ENCODE measurements at regions not wholly inside any gene's neighbourhood (a gene's known extent, or its start where the extent isn't known, plus 50 kb on each side); places are given as distances from the start of the nearest gene placed in this dataset.

- no peaks in the 10 kb centered on the region for H3K4me1 ChIP-seq (ENCODE audit: control insufficient read depth in 5 of 5, insufficient read depth in 5 of 5, low read length in 5 of 5)
- 90 to 92% methylated on average over 3 of the region's 3 CpGs for WGBS, 2 donors
- H3K4me3 ChIP-seq = no peak overlapping the region
- no peaks in the 10 kb centered on the region for H3K9me3 ChIP-seq (ENCODE audit: control insufficient read depth in 4 of 4, insufficient read depth in 3 of 4, low read length in 3 of 4)
- no peak overlapping the region for H3K27ac ChIP-seq (ENCODE audit: low read depth in 1 of 2, low read length in 1 of 2)
- no peaks in the 10 kb centered on the region for H3K27me3 ChIP-seq (ENCODE audit: control insufficient read depth in 3 of 3, insufficient read depth in 3 of 3, low read length in 2 of 3)
- no peaks in the 10 kb centered on the region for H3K36me3 ChIP-seq (ENCODE audit: control insufficient read depth in 4 of 4, insufficient read depth in 4 of 4, low read length in 4 of 4)
- ATAC-seq (ENCODE audit: insufficient read depth, low FRiP score) = no peak
- H3K9ac ChIP-seq (ENCODE audit: insufficient read depth in 1 of 2, low read length in 2 of 2) = no peak overlapping the region
- no peak for DNase-seq
- TF ChIP-seq, protein P1, sequence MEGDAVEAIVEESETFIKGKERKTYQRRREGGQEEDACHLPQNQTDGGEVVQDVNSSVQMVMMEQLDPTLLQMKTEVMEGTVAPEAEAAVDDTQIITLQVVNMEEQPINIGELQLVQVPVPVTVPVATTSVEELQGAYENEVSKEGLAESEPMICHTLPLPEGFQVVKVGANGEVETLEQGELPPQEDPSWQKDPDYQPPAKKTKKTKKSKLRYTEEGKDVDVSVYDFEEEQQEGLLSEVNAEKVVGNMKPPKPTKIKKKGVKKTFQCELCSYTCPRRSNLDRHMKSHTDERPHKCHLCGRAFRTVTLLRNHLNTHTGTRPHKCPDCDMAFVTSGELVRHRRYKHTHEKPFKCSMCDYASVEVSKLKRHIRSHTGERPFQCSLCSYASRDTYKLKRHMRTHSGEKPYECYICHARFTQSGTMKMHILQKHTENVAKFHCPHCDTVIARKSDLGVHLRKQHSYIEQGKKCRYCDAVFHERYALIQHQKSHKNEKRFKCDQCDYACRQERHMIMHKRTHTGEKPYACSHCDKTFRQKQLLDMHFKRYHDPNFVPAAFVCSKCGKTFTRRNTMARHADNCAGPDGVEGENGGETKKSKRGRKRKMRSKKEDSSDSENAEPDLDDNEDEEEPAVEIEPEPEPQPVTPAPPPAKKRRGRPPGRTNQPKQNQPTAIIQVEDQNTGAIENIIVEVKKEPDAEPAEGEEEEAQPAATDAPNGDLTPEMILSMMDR (IDR thresholded peaks at IDR 0.05; ENCODE audit: control extremely low read depth, extremely low read depth) = no peak
Measured at GRCh38 chr6:22218410-22218809, 78.4 kb downstream of the PRL start.

- Histone ChIP-seq H3K4me3 (no peak overlapping the region), H3K4me1 (ENCODE audit: control insufficient read depth in 5 of 5, insufficient read depth in 5 of 5, low read length in 5 of 5) (no peaks in the 10 kb centered on the region), H3K9me3 (ENCODE audit: control insufficient read depth in 4 of 4, insufficient read depth in 3 of 4, low read length in 3 of 4) (no peaks in the 10 kb centered on the region), H3K9ac (ENCODE audit: insufficient read depth in 1 of 2, low read length in 2 of 2) (no peak overlapping the region), H3K27me3 (ENCODE audit: control insufficient read depth in 3 of 3, insufficient read depth in 3 of 3, low read length in 2 of 3) (no peaks in the 10 kb centered on the region), H3K27ac (ENCODE audit: low read depth in 1 of 2, low read length in 1 of 2) (no peak overlapping the region), H3K36me3 (ENCODE audit: control insufficient read depth in 4 of 4, insufficient read depth in 4 of 4, low read length in 4 of 4) (no peaks in the 10 kb centered on the region)
- TF ChIP-seq, protein P1 (IDR thresholded peaks at IDR 0.05; ENCODE audit: control extremely low read depth, extremely low read depth) = no peak
- ATAC-seq (ENCODE audit: insufficient read depth, low FRiP score) (no peak), DNase-seq (no peak)
- 76 to 82% methylated on average over 6 of the region's 6 CpGs for WGBS, 2 donors
Measured at GRCh38 chr6:22219925-22220324, 76.9 kb downstream of the PRL start.

DNA sequence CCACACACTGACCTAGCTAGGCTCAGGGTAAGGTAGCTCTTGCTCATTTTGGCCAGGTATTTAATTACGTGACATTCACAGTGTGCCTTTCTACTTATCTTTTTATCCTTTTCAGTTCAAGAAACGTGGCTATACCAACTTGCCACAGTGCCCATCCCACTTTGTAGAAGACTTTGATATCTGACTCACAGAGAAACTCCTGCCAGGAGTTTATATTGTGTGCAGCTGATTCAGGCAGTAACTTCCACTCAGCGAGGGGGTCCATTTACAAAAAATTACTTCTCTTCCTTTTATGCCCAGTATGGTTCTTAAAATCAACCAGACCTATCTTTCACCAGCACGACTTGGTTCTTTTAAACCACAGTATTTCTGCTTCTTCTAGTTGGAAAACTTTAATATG, 75.6 kb downstream of the PRL start:
- no peaks in the 10 kb centered on the region for H3K27me3 ChIP-seq (ENCODE audit: control insufficient read depth in 3 of 3, insufficient read depth in 3 of 3, low read length in 2 of 3)
- no peak for ATAC-seq (ENCODE audit: insufficient read depth, low FRiP score)
- DNase-seq = no peak
- TF ChIP-seq, protein P1 (IDR thresholded peaks at IDR 0.05; ENCODE audit: control extremely low read depth, extremely low read depth) = no peak
- no peak overlapping the region for H3K27ac ChIP-seq (ENCODE audit: low read depth in 1 of 2, low read length in 1 of 2)
- no peaks in the 10 kb centered on the region for H3K36me3 ChIP-seq (ENCODE audit: control insufficient read depth in 4 of 4, insufficient read depth in 4 of 4, low read length in 4 of 4)
- H3K9me3 ChIP-seq (ENCODE audit: control insufficient read depth in 4 of 4, insufficient read depth in 3 of 4, low read length in 3 of 4) = no peaks in the 10 kb centered on the region
- no peak overlapping the region for H3K4me3 ChIP-seq
- WGBS, 2 donors = 81 to 90% methylated on average over 4 of the region's 4 CpGs
- no peaks in the 10 kb centered on the region for H3K4me1 ChIP-seq (ENCODE audit: control insufficient read depth in 5 of 5, insufficient read depth in 5 of 5, low read length in 5 of 5)
- no peak overlapping the region for H3K9ac ChIP-seq (ENCODE audit: insufficient read depth in 1 of 2, low read length in 2 of 2)

DNA sequence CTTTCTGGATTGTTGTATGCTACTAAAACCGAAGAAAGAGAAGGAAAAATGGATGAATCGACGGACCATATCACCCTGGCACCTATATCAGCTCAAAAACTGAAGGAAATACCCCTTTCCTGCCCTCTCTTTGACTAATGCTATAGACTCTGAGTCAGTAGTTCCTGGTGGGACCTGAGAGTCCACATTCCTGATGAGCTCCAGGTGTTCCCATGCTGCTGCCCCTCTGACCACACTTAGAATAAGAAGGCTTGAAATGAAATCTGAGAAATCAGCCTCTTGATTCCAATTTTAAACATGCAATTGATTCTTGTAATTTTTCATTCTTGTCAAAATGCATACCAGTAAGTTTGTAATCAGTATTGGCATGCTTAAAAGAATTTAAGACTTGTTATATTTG, 75.2 kb downstream of the PRL start:
- Histone ChIP-seq H3K27ac (ENCODE audit: low read depth in 1 of 2, low read length in 1 of 2) (no peak overlapping the region), H3K9me3 (ENCODE audit: control insufficient read depth in 4 of 4, insufficient read depth in 3 of 4, low read length in 3 of 4) (no peaks in the 10 kb centered on the region), H3K36me3 (ENCODE audit: control insufficient read depth in 4 of 4, insufficient read depth in 4 of 4, low read length in 4 of 4) (no peaks in the 10 kb centered on the region), H3K9ac (ENCODE audit: insufficient read depth in 1 of 2, low read length in 2 of 2) (no peak overlapping the region), H3K4me3 (no peak overlapping the region), H3K27me3 (ENCODE audit: control insufficient read depth in 3 of 3, insufficient read depth in 3 of 3, low read length in 2 of 3) (no peaks in the 10 kb centered on the region), H3K4me1 (ENCODE audit: control insufficient read depth in 5 of 5, insufficient read depth in 5 of 5, low read length in 5 of 5) (no peaks in the 10 kb centered on the region)
- ATAC-seq (ENCODE audit: insufficient read depth, low FRiP score) = no peak
- WGBS, 2 donors = 77 to 95% methylated on average over 3 of the region's 3 CpGs
- peak; percentile 23 to 56 (median 37) for DNase-seq
- TF ChIP-seq, protein P1 (IDR thresholded peaks at IDR 0.05; ENCODE audit: control extremely low read depth, extremely low read depth) = no peak

Data from lung (tissue), 11 donors.